HEK293 (cell line): ENCODE measurements at regions not wholly inside any gene's neighbourhood (a gene's known extent, or its start where the extent isn't known, plus 50 kb on each side); places are given as distances from the start of the nearest gene placed in this dataset.

ENCODE experiments used
- CTCF ChIA-PET: fragments of 350-600 bp; formaldehyde crosslinking; extraction: SDS; loops from one replicate; lab custom pipeline; 2021; ENCODE audit warnings: antibody characterized with exemption; lab: Yijun Ruan, JAX
- POLR2A ChIA-PET: fragments of 300-600 bp; formaldehyde crosslinking; extraction: SDS; loops from one replicate; lab custom pipeline; 2020; ENCODE audit warnings: antibody characterized with exemption, inconsistent platforms; lab: Yijun Ruan, JAX
- H3K27ac ChIP-seq: fragments of 200-500 bp; sonication (Bioruptor generic); 2 replicates; pipeline ENCODE4 v1.5.1; 2014; ENCODE audit warnings: low read depth, low read length, control low read depth, inconsistent platforms; ENCODE audit errors: extremely low read depth
- H3K36me3 ChIP-seq, 2 experiments: fragments of 200-500 bp in 1 of 2; sonication (Bioruptor generic) in 1 of 2; 1 replicate in 1 of 2; 2 replicates in 1 of 2; pipeline ENCODE4 v1.5.1; 2014 to 2017; ENCODE audit warnings: inconsistent platforms in 2 of 2, low read length in 2 of 2; ENCODE audit not compliant: control insufficient read depth in 2 of 2, insufficient read depth in 1 of 2
- H3K4me1 ChIP-seq: fragments of 200-500 bp; sonication (Bioruptor generic); 2 replicates; pipeline ENCODE4 v1.5.1; 2014; ENCODE audit warnings: mild to moderate bottlenecking, low read length, inconsistent platforms; ENCODE audit not compliant: control insufficient read depth, insufficient read depth
- H3K4me3 ChIP-seq: 2 replicates; pipeline ENCODE4 v1.5.1; 2011; ENCODE audit warnings: low read depth, mild to moderate bottlenecking, control low read depth, low read length, moderate library complexity
- H3K9me3 ChIP-seq: fragments of 200-500 bp; sonication (Bioruptor generic); 2 replicates; pipeline ENCODE4 v1.5.1; 2014; ENCODE audit warnings: low read depth, low read length, inconsistent platforms; ENCODE audit not compliant: control insufficient read depth, insufficient read depth
- FEZF1 ChIP-seq: fragments of 450-650 bp; formaldehyde crosslinking; IDR thresholded peaks from 2 replicates; pipeline ENCODE4 v1.5.1; 2016; ENCODE audit warnings: missing biosample characterization, missing genetic modification characterization
- KLF1 ChIP-seq: fragments of 450-650 bp; formaldehyde crosslinking; IDR thresholded peaks from 2 replicates; pipeline ENCODE4 v1.5.1; 2016; ENCODE audit warnings: missing biosample characterization, missing genetic modification characterization
- KLF16 ChIP-seq: fragments of 450-650 bp; formaldehyde crosslinking; IDR thresholded peaks from 2 replicates; pipeline ENCODE4 v1.5.1; 2017; ENCODE audit warnings: missing biosample characterization, missing genetic modification characterization
- PRDM1 ChIP-seq: fragments of 450-650 bp; formaldehyde crosslinking; IDR thresholded peaks from 2 replicates; pipeline ENCODE4; 2016; ENCODE audit warnings: missing biosample characterization, missing genetic modification characterization
- PRDM10 ChIP-seq: fragments of 450-650 bp; formaldehyde crosslinking; IDR thresholded peaks from 2 replicates; pipeline ENCODE4 v1.5.1; 2016; ENCODE audit warnings: missing biosample characterization, missing genetic modification characterization
- SALL2 ChIP-seq: fragments of 450-650 bp; formaldehyde crosslinking; IDR thresholded peaks from 2 replicates; pipeline ENCODE4 v1.5.0; 2017; ENCODE audit warnings: missing biosample characterization, mild to moderate bottlenecking, missing genetic modification characterization, borderline replicate concordance
- ZBTB1 ChIP-seq: fragments of 450-650 bp; formaldehyde crosslinking; IDR thresholded peaks from 2 replicates; pipeline ENCODE4 v1.5.1; 2016; ENCODE audit warnings: missing biosample characterization, missing genetic modification characterization
- ZBTB7A ChIP-seq: fragments of 450-650 bp; formaldehyde crosslinking; IDR thresholded peaks from 2 replicates; pipeline ENCODE4 v1.5.1; 2016; ENCODE audit warnings: low read depth, missing biosample characterization, missing genetic modification characterization
- ZNF184 ChIP-seq: fragments of 450-650 bp; IDR thresholded peaks from 2 replicates; pipeline ENCODE4 v1.5.1; 2018; ENCODE audit warnings: missing biosample characterization, mild to moderate bottlenecking, missing genetic modification characterization
- ZNF202 ChIP-seq: fragments of 450-650 bp; formaldehyde crosslinking; IDR thresholded peaks from 2 replicates; pipeline ENCODE4 v1.5.1; 2016; ENCODE audit warnings: missing biosample characterization, missing genetic modification characterization, borderline replicate concordance
- ZNF211 ChIP-seq: fragments of 450-650 bp; formaldehyde crosslinking; IDR thresholded peaks from 2 replicates; pipeline ENCODE4 v1.5.1; 2016; ENCODE audit warnings: low read depth, missing biosample characterization, missing genetic modification characterization
- ZNF239 ChIP-seq: fragments of 450-650 bp; formaldehyde crosslinking; IDR thresholded peaks from 2 replicates; pipeline ENCODE4 v1.5.1; 2016; ENCODE audit warnings: missing biosample characterization, missing genetic modification characterization
- ZNF341 ChIP-seq: fragments of 450-650 bp; formaldehyde crosslinking; IDR thresholded peaks from 2 replicates; pipeline ENCODE4; 2016; ENCODE audit warnings: low read depth, missing biosample characterization, missing genetic modification characterization
- ZNF350 ChIP-seq: fragments of 450-650 bp; formaldehyde crosslinking; IDR thresholded peaks from 2 replicates; pipeline ENCODE4 v1.5.0; 2017; ENCODE audit warnings: missing biosample characterization, mild to moderate bottlenecking, missing genetic modification characterization
- ZNF391 ChIP-seq: fragments of 450-650 bp; formaldehyde crosslinking; IDR thresholded peaks from 2 replicates; pipeline ENCODE4 v1.5.1; 2016; ENCODE audit warnings: low read depth, missing biosample characterization, missing genetic modification characterization, borderline replicate concordance
- ZNF473 ChIP-seq: fragments of 450-650 bp; formaldehyde crosslinking; IDR thresholded peaks from 2 replicates; pipeline ENCODE4 v1.5.1; 2017; ENCODE audit warnings: missing biosample characterization, missing genetic modification characterization
- ZNF513 ChIP-seq: fragments of 450-650 bp; IDR thresholded peaks from 2 replicates; pipeline ENCODE4 v1.5.1; 2018; ENCODE audit warnings: missing biosample characterization, missing genetic modification characterization
- ZNF518A ChIP-seq: fragments of 450-650 bp; formaldehyde crosslinking; conservative IDR thresholded peaks from 2 replicates; pipeline ENCODE4 v1.5.1; 2016; ENCODE audit warnings: low read depth, missing biosample characterization, missing genetic modification characterization
- ZNF561 ChIP-seq: fragments of 450-650 bp; IDR thresholded peaks from 2 replicates; pipeline ENCODE4 v1.5.1; 2018; ENCODE audit warnings: missing biosample characterization, missing genetic modification characterization, borderline replicate concordance
- ZNF571 ChIP-seq: fragments of 450-650 bp; formaldehyde crosslinking; IDR thresholded peaks from 2 replicates; pipeline ENCODE4 v1.5.0; 2017; ENCODE audit warnings: missing biosample characterization, missing genetic modification characterization
- ZNF610 ChIP-seq: fragments of 450-650 bp; formaldehyde crosslinking; IDR thresholded peaks from 2 replicates; pipeline ENCODE4 v1.5.1; 2016; ENCODE audit warnings: missing biosample characterization, missing genetic modification characterization, borderline replicate concordance
- ZNF707 ChIP-seq: fragments of 450-650 bp; formaldehyde crosslinking; IDR thresholded peaks from 2 replicates; pipeline ENCODE4 v1.5.1; 2016; ENCODE audit warnings: missing biosample characterization, missing genetic modification characterization
- ZNF76 ChIP-seq: fragments of 450-650 bp; formaldehyde crosslinking; IDR thresholded peaks from 2 replicates; pipeline ENCODE4; 2016; ENCODE audit warnings: low read depth, missing biosample characterization, missing genetic modification characterization, borderline replicate concordance
- ZNF776 ChIP-seq: fragments of 450-650 bp; formaldehyde crosslinking; IDR thresholded peaks from 2 replicates; pipeline ENCODE4 v1.5.0; 2017; ENCODE audit warnings: missing biosample characterization, missing genetic modification characterization, borderline replicate concordance
- ZSCAN23 ChIP-seq: fragments of 450-650 bp; formaldehyde crosslinking; IDR thresholded peaks from 2 replicates; pipeline ENCODE4 v1.5.1; 2016; ENCODE audit warnings: missing biosample characterization, missing genetic modification characterization
- ZXDB ChIP-seq: fragments of 450-650 bp; formaldehyde crosslinking; IDR thresholded peaks from 2 replicates; pipeline ENCODE4 v1.5.1; 2016; ENCODE audit warnings: missing biosample characterization, missing genetic modification characterization

GRCh38 chr7:121609208-121609607, 213.1 kb upstream of the FAM3C start:
- H3K9me3 ChIP-seq: no peaks in the 10 kb centered on the region
- TF ChIP-seq SALL2 (tag by site-specific recombination): no peak
- TF ChIP-seq PRDM10 (tag by site-specific recombination): no peak
- TF ChIP-seq ZBTB1 (tag by site-specific recombination): no peak
- TF ChIP-seq ZNF76 (tag by site-specific recombination): no peak
- no peak for TF ChIP-seq ZNF202 (tag by site-specific recombination)
- TF ChIP-seq ZNF776 (tag by site-specific recombination): no peak
- TF ChIP-seq FEZF1 (tag by site-specific recombination): no peak
- no peak for TF ChIP-seq ZSCAN23 (tag by site-specific recombination)
- no peak for TF ChIP-seq ZNF341 (tag by site-specific recombination)
- no peak for TF ChIP-seq ZNF513 (tag by site-specific recombination)
- no peak for TF ChIP-seq ZNF350 (tag by site-specific recombination)
- no peak for TF ChIP-seq ZNF561 (tag by site-specific recombination)
- TF ChIP-seq PRDM1 (tag by site-specific recombination): no peak
- no peak for TF ChIP-seq ZNF571 (tag by site-specific recombination)
- no peaks in the 10 kb centered on the region for H3K36me3 ChIP-seq
- ChIA-PET CTCF (interaction anchor here (1.0 kb wide), 1 partner anchor 385 kb away, joined by 3 read pairs; no protein-coding TSS in a partner anchor), POLR2A (no interaction called here)
- no peak overlapping the region for H3K4me3 ChIP-seq
- no peaks in the 10 kb centered on the region for H3K4me1 ChIP-seq
- no peak overlapping the region for H3K27ac ChIP-seq

GRCh38 chr7:121608785-121609184, 212.7 kb upstream of the FAM3C start:
- ChIA-PET POLR2A (no interaction called here), CTCF (interaction anchor here (1.0 kb wide), 1 partner anchor 385 kb away, joined by 3 read pairs; no protein-coding TSS in a partner anchor)
- H3K27ac ChIP-seq: no peak overlapping the region
- no peak for TF ChIP-seq ZBTB7A (tag by site-specific recombination)
- no peak for TF ChIP-seq ZNF518A
- TF ChIP-seq ZNF391 (tag by site-specific recombination): no peak
- TF ChIP-seq ZNF610 (tag by site-specific recombination): no peak
- TF ChIP-seq ZNF350 (tag by site-specific recombination): no peak
- TF ChIP-seq ZNF184 (tag by site-specific recombination): no peak
- TF ChIP-seq ZNF239 (tag by site-specific recombination): no peak
- no peak for TF ChIP-seq ZNF211 (tag by site-specific recombination)
- TF ChIP-seq ZNF707 (tag by site-specific recombination): no peak
- TF ChIP-seq KLF16 (tag by site-specific recombination): no peak
- no peak for TF ChIP-seq KLF1 (tag by site-specific recombination)
- no peak for TF ChIP-seq ZNF473
- no peak for TF ChIP-seq ZXDB (tag by site-specific recombination)
- no peaks in the 10 kb centered on the region for H3K9me3 ChIP-seq
- H3K36me3 ChIP-seq: no peaks in the 10 kb centered on the region
- H3K4me1 ChIP-seq: no peaks in the 10 kb centered on the region
- H3K4me3 ChIP-seq: no peak overlapping the region
